ENCODE measurements at regions not wholly inside any gene's neighbourhood (a gene's known extent, or its start where the extent isn't known, plus 50 kb on each side); places are given as distances from the start of the nearest gene placed in this dataset.

- DNase-seq = no peak
Measured at GRCh38 chr6:40973304-40973703, 65.7 kb downstream of the UNC5CL start.

- no peak for DNase-seq
Measured at GRCh38 chr6:40972814-40973213, 66.2 kb downstream of the UNC5CL start.

- DNase-seq = no peak
Measured at GRCh38 chr6:40972190-40972589, 66.8 kb downstream of the UNC5CL start.

- no peak for DNase-seq
Measured at GRCh38 chr6:40968620-40969164, 70.3 kb downstream of the UNC5CL start.

GRCh38 chr6:40966860-40967259, 72.2 kb downstream of the UNC5CL start:
- DNase-seq = no peak

GRCh38 chr6:40965046-40965445, 74.0 kb downstream of the UNC5CL start:
- DNase-seq = no peak

GRCh38 chr6:40963019-40963418, 76.0 kb downstream of the UNC5CL start:
- no peak for DNase-seq

- DNase-seq = no peak
Measured at GRCh38 chr6:40962241-40962640, 76.8 kb downstream of the UNC5CL start.

- DNase-seq = no peak
Measured at GRCh38 chr6:40961831-40962230, 77.2 kb downstream of the UNC5CL start.

GRCh38 chr6:40960742-40961430, 78.1 kb downstream of the UNC5CL start:
- DNase-seq = no peak

- no peak for DNase-seq
Measured at GRCh38 chr6:40959781-40960327, 79.2 kb downstream of the UNC5CL start.

GRCh38 chr6:40958738-40959137, 80.3 kb downstream of the UNC5CL start:
- no peak for DNase-seq

GRCh38 chr6:40957616-40958492, 81.2 kb downstream of the UNC5CL start:
- DNase-seq = no peak

GRCh38 chr6:40956936-40957335, 82.1 kb downstream of the UNC5CL start:
- no peak for DNase-seq

GRCh38 chr6:40955178-40955545, 83.9 kb downstream of the UNC5CL start:
- DNase-seq = no peak

- DNase-seq = no peak
Measured at GRCh38 chr6:40954446-40955177, 84.4 kb downstream of the UNC5CL start.

GRCh38 chr6:40953486-40953885, 85.5 kb downstream of the UNC5CL start:
- DNase-seq = no peak

- DNase-seq = no peak
Measured at GRCh38 chr6:40950986-40951698, 87.9 kb downstream of the UNC5CL start.

- DNase-seq = no peak
Measured at GRCh38 chr6:40948570-40948969, 90.5 kb downstream of the UNC5CL start.

- DNase-seq = no peak
Measured at GRCh38 chr6:40947876-40948526, 91.0 kb downstream of the UNC5CL start.

GRCh38 chr6:40946738-40947301, 92.2 kb downstream of the UNC5CL start:
- DNase-seq = no peak
